ENCODE measurements at regions not wholly inside any gene's neighbourhood (a gene's known extent, or its start where the extent isn't known, plus 50 kb on each side); places are given as distances from the start of the nearest gene placed in this dataset.

- Histone ChIP-seq H3K36me3 (ENCODE audit: insufficient read depth, low read length) (no peaks in the 10 kb centered on the region), H3K27ac (ENCODE audit: low read length) (no peak overlapping the region), H3K27me3 (ENCODE audit: low read length) (no peaks in the 10 kb centered on the region; the same call in 1 of the 2 replicates), H3K9me2 (replicated peaks; ENCODE audit: insufficient read depth, low read length) (no peaks in the 10 kb centered on the region), H3K79me2 (ENCODE audit: low read length) (no peaks in the 10 kb centered on the region), H3K4me2 (ENCODE audit: low read depth, low read length, poor library complexity, severe bottlenecking) (no peak overlapping the region), H3K9ac (ENCODE audit: low read length) (no peak overlapping the region), H3K4me1 (ENCODE audit: low read length) (no peaks in the 10 kb centered on the region), H4K20me1 (ENCODE audit: insufficient read depth, low read depth, low read length) (no peaks in the 10 kb centered on the region), H3K4me3 (ENCODE audit: low read length) (no peak overlapping the region), H3K9me3 (ENCODE audit: low read length) (no peaks in the 10 kb centered on the region), H2AFZ (ENCODE audit: low read length) (no peak overlapping the region)
- DNase-seq, result no peak
These were observed 175.7 kb downstream of the HHIPL2 start for GRCh38 chr1:222372221-222372620.

GRCh38 chr1:222370913-222371675, 176.8 kb downstream of the HHIPL2 start:
- Histone ChIP-seq H3K9ac (ENCODE audit: low read length) (no peak overlapping the region), H3K27me3 (ENCODE audit: low read length) (no peaks in the 10 kb centered on the region; the same call in 1 of the 2 replicates), H3K27ac (ENCODE audit: low read length) (no peak overlapping the region), H3K9me3 (ENCODE audit: low read length) (no peaks in the 10 kb centered on the region), H3K4me3 (ENCODE audit: low read length) (no peak overlapping the region), H3K36me3 (ENCODE audit: insufficient read depth, low read length) (no peaks in the 10 kb centered on the region), H3K4me2 (ENCODE audit: low read depth, low read length, poor library complexity, severe bottlenecking) (no peak overlapping the region), H3K9me2 (replicated peaks; ENCODE audit: insufficient read depth, low read length) (no peaks in the 10 kb centered on the region), H3K79me2 (ENCODE audit: low read length) (no peaks in the 10 kb centered on the region), H3K4me1 (ENCODE audit: low read length) (no peaks in the 10 kb centered on the region), H4K20me1 (ENCODE audit: insufficient read depth, low read depth, low read length) (no peaks in the 10 kb centered on the region), H2AFZ (ENCODE audit: low read length) (no peak overlapping the region)
- DNase-seq, result no peak

GRCh38 chr1:222370081-222370912, 177.6 kb downstream of the HHIPL2 start:
- Histone ChIP-seq H3K27ac (ENCODE audit: low read length) (no peak overlapping the region), H3K4me3 (ENCODE audit: low read length) (no peak overlapping the region), H3K9me3 (ENCODE audit: low read length) (no peaks in the 10 kb centered on the region), H3K27me3 (ENCODE audit: low read length) (no peaks in the 10 kb centered on the region; the same call in 1 of the 2 replicates), H2AFZ (ENCODE audit: low read length) (no peak overlapping the region), H4K20me1 (ENCODE audit: insufficient read depth, low read depth, low read length) (no peaks in the 10 kb centered on the region), H3K79me2 (ENCODE audit: low read length) (no peaks in the 10 kb centered on the region), H3K4me1 (ENCODE audit: low read length) (no peaks in the 10 kb centered on the region), H3K9ac (ENCODE audit: low read length) (no peak overlapping the region), H3K9me2 (replicated peaks; ENCODE audit: insufficient read depth, low read length) (no peaks in the 10 kb centered on the region), H3K4me2 (ENCODE audit: low read depth, low read length, poor library complexity, severe bottlenecking) (no peak overlapping the region), H3K36me3 (ENCODE audit: insufficient read depth, low read length) (no peaks in the 10 kb centered on the region)
- no peak for DNase-seq

GRCh38 chr1:222369148-222369547, 178.8 kb downstream of the HHIPL2 start:
- Histone ChIP-seq H3K9ac (ENCODE audit: low read length) (no peak overlapping the region), H3K9me2 (replicated peaks; ENCODE audit: insufficient read depth, low read length) (no peaks in the 10 kb centered on the region), H4K20me1 (ENCODE audit: insufficient read depth, low read depth, low read length) (no peaks in the 10 kb centered on the region), H3K27me3 (ENCODE audit: low read length) (no peaks in the 10 kb centered on the region; the same call in 1 of the 2 replicates), H2AFZ (ENCODE audit: low read length) (no peak overlapping the region), H3K4me3 (ENCODE audit: low read length) (no peak overlapping the region), H3K27ac (ENCODE audit: low read length) (no peak overlapping the region), H3K4me2 (ENCODE audit: low read depth, low read length, poor library complexity, severe bottlenecking) (no peak overlapping the region), H3K36me3 (ENCODE audit: insufficient read depth, low read length) (no peaks in the 10 kb centered on the region), H3K79me2 (ENCODE audit: low read length) (no peaks in the 10 kb centered on the region), H3K4me1 (ENCODE audit: low read length) (no peaks in the 10 kb centered on the region), H3K9me3 (ENCODE audit: low read length) (no peaks in the 10 kb centered on the region)
- DNase-seq, result no peak

- Histone ChIP-seq H2AFZ (ENCODE audit: low read length) (no peak overlapping the region), H3K4me2 (ENCODE audit: low read depth, low read length, poor library complexity, severe bottlenecking) (no peak overlapping the region), H3K27me3 (ENCODE audit: low read length) (no peaks in the 10 kb centered on the region), H3K27ac (ENCODE audit: low read length) (no peak overlapping the region), H3K4me3 (ENCODE audit: low read length) (no peak overlapping the region), H3K4me1 (ENCODE audit: low read length) (no peaks in the 10 kb centered on the region), H3K9me2 (replicated peaks; ENCODE audit: insufficient read depth, low read length) (no peaks in the 10 kb centered on the region), H3K9ac (ENCODE audit: low read length) (no peak overlapping the region), H3K79me2 (ENCODE audit: low read length) (no peaks in the 10 kb centered on the region), H3K36me3 (ENCODE audit: insufficient read depth, low read length) (no peaks in the 10 kb centered on the region), H4K20me1 (ENCODE audit: insufficient read depth, low read depth, low read length) (no peaks in the 10 kb centered on the region), H3K9me3 (ENCODE audit: low read length) (no peaks in the 10 kb centered on the region)
- no peak for DNase-seq
These were observed 189.8 kb downstream of the HHIPL2 start for GRCh38 chr1:222358100-222358499.

GRCh38 chr1:222357252-222357651, 190.7 kb downstream of the HHIPL2 start:
- H3K27ac ChIP-seq (ENCODE audit: low read length), result no peak overlapping the region
- no peaks in the 10 kb centered on the region for H3K79me2 ChIP-seq (ENCODE audit: low read length)
- no peak overlapping the region for H3K4me3 ChIP-seq (ENCODE audit: low read length)
- no peak for DNase-seq
- H3K4me1 ChIP-seq (ENCODE audit: low read length), result no peaks in the 10 kb centered on the region
- no peak overlapping the region for H3K4me2 ChIP-seq (ENCODE audit: low read depth, low read length, poor library complexity, severe bottlenecking)
- no peak overlapping the region for H2AFZ ChIP-seq (ENCODE audit: low read length)
- H3K9ac ChIP-seq (ENCODE audit: low read length), result no peak overlapping the region
- H3K36me3 ChIP-seq (ENCODE audit: insufficient read depth, low read length), result no peaks in the 10 kb centered on the region
- no peaks in the 10 kb centered on the region for H4K20me1 ChIP-seq (ENCODE audit: insufficient read depth, low read depth, low read length)
- no peaks in the 10 kb centered on the region for H3K27me3 ChIP-seq (ENCODE audit: low read length)
- no peaks in the 10 kb centered on the region for H3K9me2 ChIP-seq (replicated peaks; ENCODE audit: insufficient read depth, low read length)
- no peaks in the 10 kb centered on the region for H3K9me3 ChIP-seq (ENCODE audit: low read length)

- no peaks in the 10 kb centered on the region for H4K20me1 ChIP-seq (ENCODE audit: insufficient read depth, low read depth, low read length)
- no peak overlapping the region for H2AFZ ChIP-seq (ENCODE audit: low read length)
- no peak overlapping the region for H3K9ac ChIP-seq (ENCODE audit: low read length)
- no peaks in the 10 kb centered on the region for H3K4me1 ChIP-seq (ENCODE audit: low read length)
- H3K9me3 ChIP-seq (ENCODE audit: low read length), result no peaks in the 10 kb centered on the region
- no peak overlapping the region for H3K27ac ChIP-seq (ENCODE audit: low read length)
- H3K4me2 ChIP-seq (ENCODE audit: low read depth, low read length, poor library complexity, severe bottlenecking), result no peak overlapping the region
- no peak for DNase-seq
- H3K36me3 ChIP-seq (ENCODE audit: insufficient read depth, low read length), result no peaks in the 10 kb centered on the region
- no peak overlapping the region for H3K4me3 ChIP-seq (ENCODE audit: low read length)
- no peaks in the 10 kb centered on the region for H3K79me2 ChIP-seq (ENCODE audit: low read length)
- H3K9me2 ChIP-seq (replicated peaks; ENCODE audit: insufficient read depth, low read length), result no peaks in the 10 kb centered on the region
- H3K27me3 ChIP-seq (ENCODE audit: low read length), result no peaks in the 10 kb centered on the region
These were observed 200.3 kb downstream of the HHIPL2 start for GRCh38 chr1:222347627-222348026.

- no peak overlapping the region for H3K4me3 ChIP-seq (ENCODE audit: low read length)
- H2AFZ ChIP-seq (ENCODE audit: low read length), result no peak overlapping the region
- no peaks in the 10 kb centered on the region for H3K9me2 ChIP-seq (replicated peaks; ENCODE audit: insufficient read depth, low read length)
- no peaks in the 10 kb centered on the region for H3K36me3 ChIP-seq (ENCODE audit: insufficient read depth, low read length)
- no peak overlapping the region for H3K9ac ChIP-seq (ENCODE audit: low read length)
- H3K9me3 ChIP-seq (ENCODE audit: low read length), result no peaks in the 10 kb centered on the region
- no peaks in the 10 kb centered on the region for H4K20me1 ChIP-seq (ENCODE audit: insufficient read depth, low read depth, low read length)
- H3K4me1 ChIP-seq (ENCODE audit: low read length), result no peaks in the 10 kb centered on the region
- H3K27ac ChIP-seq (ENCODE audit: low read length), result no peak overlapping the region
- no peaks in the 10 kb centered on the region for H3K27me3 ChIP-seq (ENCODE audit: low read length)
- no peak overlapping the region for H3K4me2 ChIP-seq (ENCODE audit: low read depth, low read length, poor library complexity, severe bottlenecking)
- H3K79me2 ChIP-seq (ENCODE audit: low read length), result no peaks in the 10 kb centered on the region
- DNase-seq, result no peak
These were observed 200.9 kb downstream of the HHIPL2 start for GRCh38 chr1:222346955-222347354.

Measured in Karpas-422 (cell line).